ENCODE measurements at regions not wholly inside any gene's neighbourhood (a gene's known extent, or its start where the extent isn't known, plus 50 kb on each side); places are given as distances from the start of the nearest gene placed in this dataset.

- no peak overlapping the region for H3K4me3 ChIP-seq (ENCODE audit: low read depth, low read length)
- no peak for DNase-seq (ENCODE audit: low read depth)
- no peak for TF ChIP-seq CTCF (IDR thresholded peaks at IDR 0.05; ENCODE audit: control insufficient read depth, extremely low read depth, insufficient read depth)
These were observed 65.0 kb downstream of the NCOR2 start for GRCh38 chr12:124502379-124502778.

- H3K4me3 ChIP-seq (ENCODE audit: low read depth, low read length): no peak overlapping the region
- TF ChIP-seq CTCF (IDR thresholded peaks at IDR 0.05; ENCODE audit: control insufficient read depth, extremely low read depth, insufficient read depth): no peak
- DNase-seq (ENCODE audit: low read depth): no peak
These were observed 65.6 kb downstream of the NCOR2 start for GRCh38 chr12:124501827-124502226.

- no peak overlapping the region for H3K4me3 ChIP-seq (ENCODE audit: low read depth, low read length)
- no peak for DNase-seq (ENCODE audit: low read depth)
- no peak for TF ChIP-seq CTCF (IDR thresholded peaks at IDR 0.05; ENCODE audit: control insufficient read depth, extremely low read depth, insufficient read depth)
These were observed 66.3 kb downstream of the NCOR2 start for GRCh38 chr12:124501112-124501561.

- no peak overlapping the region for H3K4me3 ChIP-seq (ENCODE audit: low read depth, low read length)
- TF ChIP-seq CTCF (IDR thresholded peaks at IDR 0.05; ENCODE audit: control insufficient read depth, extremely low read depth, insufficient read depth): no peak
- DNase-seq (ENCODE audit: low read depth): no peak
These were observed 67.5 kb downstream of the NCOR2 start for GRCh38 chr12:124499898-124500244.

- H3K4me3 ChIP-seq (ENCODE audit: low read depth, low read length): no peak overlapping the region
- no peak for TF ChIP-seq CTCF (IDR thresholded peaks at IDR 0.05; ENCODE audit: control insufficient read depth, extremely low read depth, insufficient read depth)
- DNase-seq (ENCODE audit: low read depth): no peak
These were observed 68.1 kb downstream of the NCOR2 start for GRCh38 chr12:124499190-124499753.

- no peak for DNase-seq (ENCODE audit: low read depth)
- TF ChIP-seq CTCF (IDR thresholded peaks at IDR 0.05; ENCODE audit: control insufficient read depth, extremely low read depth, insufficient read depth): no peak
- no peak overlapping the region for H3K4me3 ChIP-seq (ENCODE audit: low read depth, low read length)
These were observed 68.9 kb downstream of the NCOR2 start for GRCh38 chr12:124498275-124499189.

Measured in LNCaP clone FGC (cell line).